HepG2 (cell line): ENCODE measurements at regions not wholly inside any gene's neighbourhood (a gene's known extent, or its start where the extent isn't known, plus 50 kb on each side); places are given as distances from the start of the nearest gene placed in this dataset.

ENCODE experiments used
- ATAC-seq: fragments of 200-7000 bp; cut with Tn5 transposase; 3 replicates; pipeline ENCODE4 v1.9.1; 2020; ENCODE audit warnings: mild to moderate bottlenecking, moderate library complexity
- BruUV-seq: library from RNA; stranded (reverse); fragments of 400-500 nt; replicated peaks from 2 replicates; lab custom pipeline; 2021; lab: Mats Ljungman, UMichigan
- CTCF ChIA-PET: fragments of 300-600 bp; formaldehyde crosslinking; extraction: SDS; loops from one replicate; lab custom pipeline; 2021; ENCODE audit warnings: low total read pairs, inconsistent platforms, low intra/inter-chr PET ratio; lab: Yijun Ruan, JAX
- POLR2A ChIA-PET: fragments of 350-600 bp; sonication (Branson Sonifier 250); formaldehyde crosslinking; loops from one replicate; lab custom pipeline; 2020; ENCODE audit warnings: antibody characterized with exemption, inconsistent platforms; lab: Yijun Ruan, JAX
- DNase-seq: peaks from one replicate; pipeline ENCODE4 v3.0.0-alpha.2; 2015; ENCODE audit warnings: low spot score
- FAIRE-seq: peaks from 3 replicates; lab custom pipeline; 2011; peaks lifted over from hg19 to GRCh38; lab: Jason Lieb, UNC
- H2AFZ ChIP-seq: one replicate; pipeline ENCODE4 v1.6.1; 2011; ENCODE audit warnings: low read length, inconsistent platforms
- H3K27ac ChIP-seq: fragments of 300-600 bp; 3 replicates; pipeline ENCODE4 v1.8.0; 2011; ENCODE audit warnings: mixed run types, mild to moderate bottlenecking, mixed read lengths, low read length, inconsistent platforms; ENCODE audit not compliant: insufficient read depth; ENCODE audit errors: extremely low read length
- H3K27me3 ChIP-seq, 2 experiments: fragments of 200-600 bp in 1 of 2; 2 replicates in 1 of 2; 3 replicates in 1 of 2; pipeline versions ENCODE4 v1.6.0 to v1.8.0; 2011; ENCODE audit warnings: low read length in 2 of 2, mild to moderate bottlenecking in 2 of 2, moderate library complexity in 2 of 2, inconsistent platforms in 1 of 2; ENCODE audit not compliant: insufficient read depth in 2 of 2, control insufficient read depth in 1 of 2
- H3K36me3 ChIP-seq, 2 experiments: fragments of 200-600 bp in 1 of 2; replicated peaks in 1 of 2; 2 replicates in 1 of 2; 3 replicates in 1 of 2; pipeline versions ENCODE4 v1.5.1 to v1.8.0; 2011; ENCODE audit warnings: low read length in 2 of 2, inconsistent platforms in 1 of 2; ENCODE audit not compliant: insufficient read depth in 2 of 2, control insufficient read depth in 1 of 2
- H3K4me1 ChIP-seq: 2 replicates; pipeline ENCODE4 v1.5.1; 2012; ENCODE audit warnings: low read length, inconsistent platforms; ENCODE audit not compliant: insufficient read depth
- H3K4me2 ChIP-seq: 2 replicates; pipeline ENCODE4 v1.6.0; 2011; ENCODE audit warnings: low read depth, low read length, inconsistent platforms
- H3K4me3 ChIP-seq, 3 experiments: fragments of 200-600 bp in 1 of 3; sonication (generic), shearing (Covaris generic) in 1 of 3; replicated peaks in 1 of 3; 2 replicates each; pipeline ENCODE4 v1.5.1; 2011 to 2016; ENCODE audit warnings: low read length in 3 of 3, inconsistent platforms in 2 of 3, low read depth in 2 of 3, mild to moderate bottlenecking in 2 of 3, control low read depth in 1 of 3, mixed read lengths in 1 of 3; ENCODE audit not compliant: insufficient read depth in 1 of 3
- H3K79me2 ChIP-seq: one replicate; pipeline ENCODE4 v1.6.1; 2011; ENCODE audit warnings: low read length, inconsistent platforms; ENCODE audit not compliant: insufficient read depth
- H3K9ac ChIP-seq: 2 replicates; pipeline ENCODE4 v1.6.0; 2011; ENCODE audit warnings: mild to moderate bottlenecking, low read depth, low read length, inconsistent platforms; ENCODE audit not compliant: insufficient read depth
- H3K9me3 ChIP-seq: 2 replicates; pipeline ENCODE4 v1.5.1; 2012; ENCODE audit warnings: mild to moderate bottlenecking, low read length
- H4K20me1 ChIP-seq: 2 replicates; pipeline ENCODE4 v1.6.0; 2011; ENCODE audit warnings: inconsistent platforms, mild to moderate bottlenecking, low read length, moderate library complexity; ENCODE audit not compliant: insufficient read depth
- CREM ChIP-seq, 2 experiments: sonication (generic) in 1 of 2; formaldehyde crosslinking in 1 of 2; IDR thresholded peaks; 2 replicates each; pipeline versions ENCODE4 v1.4.0 to v1.6.1; 2016 to 2020; ENCODE audit warnings: antibody characterized with exemption in 1 of 2, mild to moderate bottlenecking in 1 of 2, missing genetic modification reagents in 1 of 2
- RELA ChIP-seq: sonication (generic); formaldehyde crosslinking; IDR thresholded peaks from 2 replicates; pipeline ENCODE4 v1.4.0; 2020; ENCODE audit warnings: missing genetic modification reagents
- WGBS: methylation state at CpG from one replicate; pipeline ENCODE4 v1.1.6; 2017; ENCODE audit warnings: low lambda C conversion rate; 5-methylcytosine and 5-hydroxymethylcytosine counted together
- in situ Hi-C: cut with HindIII; loops from 2 replicates; pipeline ENCODE4 v1.10.0; 2017; ENCODE audit warnings: low pct_unique_long_range_greater_than_20kb; ENCODE audit not compliant: extremely low pct_ligation_motif_present
- intact Hi-C: fragments of 100-400 bp; cut with micrococcal nuclease; formaldehyde crosslinking; loops from one replicate; pipeline ENCODE4 v1.10.0; 2022; ENCODE audit not compliant: unreplicated experiment
- TF ChIP-seq, protein P1 (sequence below): sonication (generic); formaldehyde crosslinking; IDR thresholded peaks from 2 replicates; pipeline ENCODE4 v1.4.0; 2020; ENCODE audit warnings: mild to moderate bottlenecking, missing genetic modification reagents
- TF ChIP-seq, protein P2 (sequence below): sonication (generic); formaldehyde crosslinking; IDR thresholded peaks from 2 replicates; pipeline ENCODE4 v1.8.1; 2022; ENCODE audit warnings: low read depth, mild to moderate bottlenecking, missing genetic modification reagents

- TF ChIP-seq, protein P1, sequence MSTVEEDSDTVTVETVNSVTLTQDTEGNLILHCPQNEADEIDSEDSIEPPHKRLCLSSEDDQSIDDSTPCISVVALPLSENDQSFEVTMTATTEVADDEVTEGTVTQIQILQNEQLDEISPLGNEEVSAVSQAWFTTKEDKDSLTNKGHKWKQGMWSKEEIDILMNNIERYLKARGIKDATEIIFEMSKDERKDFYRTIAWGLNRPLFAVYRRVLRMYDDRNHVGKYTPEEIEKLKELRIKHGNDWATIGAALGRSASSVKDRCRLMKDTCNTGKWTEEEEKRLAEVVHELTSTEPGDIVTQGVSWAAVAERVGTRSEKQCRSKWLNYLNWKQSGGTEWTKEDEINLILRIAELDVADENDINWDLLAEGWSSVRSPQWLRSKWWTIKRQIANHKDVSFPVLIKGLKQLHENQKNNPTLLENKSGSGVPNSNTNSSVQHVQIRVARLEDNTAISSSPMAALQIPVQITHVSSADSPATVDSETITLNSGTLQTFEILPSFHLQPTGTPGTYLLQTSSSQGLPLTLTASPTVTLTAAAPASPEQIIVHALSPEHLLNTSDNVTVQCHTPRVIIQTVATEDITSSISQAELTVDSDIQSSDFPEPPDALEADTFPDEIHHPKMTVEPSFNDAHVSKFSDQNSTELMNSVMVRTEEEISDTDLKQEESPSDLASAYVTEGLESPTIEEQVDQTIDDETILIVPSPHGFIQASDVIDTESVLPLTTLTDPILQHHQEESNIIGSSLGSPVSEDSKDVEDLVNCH = no peak
- TF ChIP-seq CREM (IDR thresholded peaks at IDR 0.05) (no peak), CREM (CRISPR knock-in tag; IDR thresholded peaks at IDR 0.05) (no peak), RELA (CRISPR knock-in tag) (no peak)
- TF ChIP-seq, protein P2, sequence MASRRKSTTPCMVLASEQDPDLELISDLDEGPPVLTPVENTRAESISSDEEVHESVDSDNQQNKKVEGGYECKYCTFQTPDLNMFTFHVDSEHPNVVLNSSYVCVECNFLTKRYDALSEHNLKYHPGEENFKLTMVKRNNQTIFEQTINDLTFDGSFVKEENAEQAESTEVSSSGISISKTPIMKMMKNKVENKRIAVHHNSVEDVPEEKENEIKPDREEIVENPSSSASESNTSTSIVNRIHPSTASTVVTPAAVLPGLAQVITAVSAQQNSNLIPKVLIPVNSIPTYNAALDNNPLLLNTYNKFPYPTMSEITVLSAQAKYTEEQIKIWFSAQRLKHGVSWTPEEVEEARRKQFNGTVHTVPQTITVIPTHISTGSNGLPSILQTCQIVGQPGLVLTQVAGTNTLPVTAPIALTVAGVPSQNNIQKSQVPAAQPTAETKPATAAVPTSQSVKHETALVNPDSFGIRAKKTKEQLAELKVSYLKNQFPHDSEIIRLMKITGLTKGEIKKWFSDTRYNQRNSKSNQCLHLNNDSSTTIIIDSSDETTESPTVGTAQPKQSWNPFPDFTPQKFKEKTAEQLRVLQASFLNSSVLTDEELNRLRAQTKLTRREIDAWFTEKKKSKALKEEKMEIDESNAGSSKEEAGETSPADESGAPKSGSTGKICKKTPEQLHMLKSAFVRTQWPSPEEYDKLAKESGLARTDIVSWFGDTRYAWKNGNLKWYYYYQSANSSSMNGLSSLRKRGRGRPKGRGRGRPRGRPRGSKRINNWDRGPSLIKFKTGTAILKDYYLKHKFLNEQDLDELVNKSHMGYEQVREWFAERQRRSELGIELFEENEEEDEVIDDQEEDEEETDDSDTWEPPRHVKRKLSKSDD = no peak
- no peak for FAIRE-seq
These were observed 670.2 kb downstream of the RFPL4B start for GRCh38 chr6:113017353-113017752.

More at GRCh38 chr6:113017353-113017752, 670.2 kb downstream of the RFPL4B start:
- Histone ChIP-seq H3K79me2 (no peaks in the 10 kb centered on the region), H3K36me3 (no peaks in the 10 kb centered on the region), H3K4me3 (no peak overlapping the region), H3K27me3 (no peaks in the 10 kb centered on the region), H3K9ac (no peak overlapping the region), H3K27ac (no peak overlapping the region), H2AFZ (no peak overlapping the region), H3K9me3 (no peaks in the 10 kb centered on the region), H3K4me1 (no peaks in the 10 kb centered on the region), H4K20me1 (no peaks in the 10 kb centered on the region), H3K4me2 (no peak overlapping the region)
- ATAC-seq = no peak
- CTCF ChIA-PET = no interaction called here
- 1% methylated on average over 2 of the region's 2 CpGs for WGBS
- in situ Hi-C loops (no loop called here), intact Hi-C loops (no loop called here)
- POLR2A ChIA-PET = no interaction called here
- DNase-seq = no peak
- no TSS peak for BruUV-seq
